SU-DHL-6 (cell line): ENCODE measurements at regions not wholly inside any gene's neighbourhood (a gene's known extent, or its start where the extent isn't known, plus 50 kb on each side); places are given as distances from the start of the nearest gene placed in this dataset.

Source experiments
- H2AFZ ChIP-seq: fragments of 200-600 bp; sonication (generic); 2 replicates; pipeline ENCODE4 v1.6.1; 2014; ENCODE audit warnings: low read depth, mild to moderate bottlenecking, moderate library complexity, mixed read lengths, antibody characterized with exemption, low read length; ENCODE audit not compliant: severe bottlenecking
- H3F3A ChIP-seq: fragments of 200-600 bp; shearing (Covaris generic); 2 replicates; pipeline ENCODE4 v1.6.0; 2016; ENCODE audit warnings: antibody characterized with exemption, mild to moderate bottlenecking; ENCODE audit not compliant: insufficient read depth
- H3K27ac ChIP-seq: fragments of 200-600 bp; sonication (generic); 2 replicates; pipeline ENCODE4 v1.5.1; 2016; ENCODE audit warnings: low read depth, mild to moderate bottlenecking, low read length, moderate library complexity, mixed read lengths
- H3K27me3 ChIP-seq: fragments of 200-600 bp; sonication (generic), shearing (Covaris generic); 2 replicates; pipeline ENCODE4 v1.6.0; 2014; ENCODE audit warnings: mild to moderate bottlenecking, low read length
- H3K36me3 ChIP-seq: fragments of 200-600 bp; sonication (generic); 2 replicates; pipeline ENCODE4 v1.6.1; 2014; ENCODE audit warnings: mild to moderate bottlenecking, low read length, mixed read lengths
- H3K4me2 ChIP-seq: fragments of 300-600, 200-600 bp; shearing (Covaris generic), sonication (generic); 2 replicates; pipeline ENCODE4 v1.6.0; 2014; ENCODE audit warnings: low read length, low read depth, mild to moderate bottlenecking; ENCODE audit not compliant: poor library complexity, severe bottlenecking
- H3K4me3 ChIP-seq: fragments of 200-600 bp; sonication (generic); 2 replicates; pipeline ENCODE4 v1.5.1; 2014; ENCODE audit warnings: antibody characterized with exemption, low read length, mild to moderate bottlenecking, mixed read lengths; ENCODE audit not compliant: insufficient read depth, poor library complexity, severe bottlenecking
- H3K79me2 ChIP-seq: fragments of 200-600 bp; sonication (generic); 2 replicates; pipeline ENCODE4 v1.6.1; 2014; ENCODE audit warnings: mild to moderate bottlenecking, low read length, moderate library complexity; ENCODE audit not compliant: insufficient read depth
- H3K9ac ChIP-seq: fragments of 200-600 bp; sonication (generic); 2 replicates; pipeline ENCODE4 v1.7.0; 2014; ENCODE audit warnings: mild to moderate bottlenecking, low read length
- H3K9me2 ChIP-seq: fragments of 200-600 bp; sonication (generic); replicated peaks from 2 replicates; pipeline ENCODE4 v1.6.1; 2014; ENCODE audit warnings: low read length; ENCODE audit not compliant: insufficient read depth
- H3K9me3 ChIP-seq: fragments of 200-600 bp; sonication (generic); 2 replicates; pipeline ENCODE4 v1.6.1; 2014; ENCODE audit warnings: low read length, mixed read lengths; ENCODE audit not compliant: insufficient read depth
- H4K20me1 ChIP-seq: fragments of 200-600 bp; sonication (generic); 2 replicates; pipeline ENCODE4 v1.6.1; 2014; ENCODE audit warnings: low read depth, mild to moderate bottlenecking, antibody characterized with exemption, low read length, moderate library complexity, mixed read lengths
- CTCF ChIP-seq: fragments of 200-600 bp; sonication (generic); IDR thresholded peaks from one replicate; pipeline ENCODE4 v1.5.1; 2017; ENCODE audit warnings: antibody characterized with exemption, mild to moderate bottlenecking, low read length, moderate library complexity; ENCODE audit not compliant: insufficient read depth, poor library complexity, severe bottlenecking
- EZH2phosphoT487 ChIP-seq: fragments of 200-600 bp; sonication (generic), shearing (Covaris generic); conservative IDR thresholded peaks from 2 replicates; pipeline ENCODE4 v1.6.1; 2018; ENCODE audit warnings: mild to moderate bottlenecking, antibody characterized with exemption, low read length, moderate library complexity, mixed read lengths

DNA sequence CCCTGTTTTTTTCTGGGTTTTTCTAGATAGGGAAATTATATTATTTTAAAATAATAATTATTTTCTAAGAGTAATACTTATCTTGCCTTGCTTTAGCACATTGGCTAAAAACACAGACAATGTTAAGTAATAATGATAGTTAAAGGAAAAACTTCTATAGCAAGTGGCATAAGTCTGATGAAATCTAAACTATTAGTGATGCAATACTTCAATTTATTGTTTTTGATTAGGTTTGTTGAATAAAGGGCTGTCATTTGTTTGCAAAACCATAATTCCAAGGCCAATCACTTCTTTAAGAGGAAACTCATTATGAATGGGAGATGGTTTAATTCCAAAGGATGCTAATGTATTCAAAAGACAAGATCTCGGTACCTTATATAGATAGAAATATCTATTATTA is 293.8 kb upstream of the FBXL7 start:
- H3K4me3 ChIP-seq = no peak overlapping the region
- TF ChIP-seq EZH2phosphoT487 (no peak), CTCF (no peak)
- H3K27ac ChIP-seq = no peak overlapping the region
- H3F3A ChIP-seq = no peaks in the 10 kb centered on the region
- no peak overlapping the region for H3K9ac ChIP-seq
- no peak overlapping the region for H2AFZ ChIP-seq
- no peaks in the 10 kb centered on the region for H4K20me1 ChIP-seq
- no peaks in the 10 kb centered on the region for H3K79me2 ChIP-seq
- H3K27me3 ChIP-seq = no peaks in the 10 kb centered on the region
- H3K4me2 ChIP-seq = no peak overlapping the region
- no peaks in the 10 kb centered on the region for H3K36me3 ChIP-seq
- no peaks in the 10 kb centered on the region for H3K9me3 ChIP-seq
- no peaks in the 10 kb centered on the region for H3K9me2 ChIP-seq

GRCh38 chr5:15203376-15203775 is 296.6 kb upstream of the FBXL7 start:
- H3K27ac ChIP-seq = no peak overlapping the region
- H3K4me3 ChIP-seq = no peak overlapping the region
- H4K20me1 ChIP-seq = no peaks in the 10 kb centered on the region
- no peaks in the 10 kb centered on the region for H3K9me3 ChIP-seq
- no peak overlapping the region for H3K9ac ChIP-seq
- no peak overlapping the region for H2AFZ ChIP-seq
- no peak overlapping the region for H3K4me2 ChIP-seq
- no peaks in the 10 kb centered on the region for H3K36me3 ChIP-seq
- no peaks in the 10 kb centered on the region for H3F3A ChIP-seq
- H3K9me2 ChIP-seq = no peaks in the 10 kb centered on the region
- no peaks in the 10 kb centered on the region for H3K79me2 ChIP-seq
- TF ChIP-seq CTCF = no peak
- TF ChIP-seq EZH2phosphoT487 = no peak
- H3K27me3 ChIP-seq = no peaks in the 10 kb centered on the region

DNA sequence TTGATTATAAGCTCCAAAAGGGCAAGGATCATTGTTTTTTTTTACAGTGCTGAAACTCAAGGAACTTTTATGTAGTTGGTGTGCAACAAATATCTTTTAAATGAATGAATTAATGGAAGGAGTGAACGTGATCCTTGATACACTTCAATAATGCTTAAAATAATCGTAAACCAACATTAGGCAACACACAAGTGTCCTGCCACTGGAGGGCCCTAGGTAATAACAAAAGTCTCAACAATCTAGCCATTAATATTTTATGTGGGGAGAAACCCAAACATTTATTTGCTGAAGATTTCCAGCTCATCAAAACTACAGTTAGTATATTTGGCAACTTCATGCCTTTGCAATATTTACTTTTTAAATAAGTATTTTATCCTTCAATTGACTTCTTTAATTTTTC is 309.0 kb upstream of the FBXL7 start:
- TF ChIP-seq EZH2phosphoT487 (no peak), CTCF (no peak)
- Histone ChIP-seq H4K20me1 (no peaks in the 10 kb centered on the region), H3K79me2 (no peaks in the 10 kb centered on the region), H3K9ac (no peak overlapping the region), H3K27ac (no peak overlapping the region), H2AFZ (no peak overlapping the region), H3F3A (no peaks in the 10 kb centered on the region), H3K9me3 (no peaks in the 10 kb centered on the region), H3K4me3 (no peak overlapping the region), H3K27me3 (no peaks in the 10 kb centered on the region), H3K4me2 (no peak overlapping the region), H3K36me3 (no peaks in the 10 kb centered on the region), H3K9me2 (no peaks in the 10 kb centered on the region)

- Histone ChIP-seq H3K4me3 (no peak overlapping the region), H2AFZ (no peak overlapping the region), H3K27ac (no peak overlapping the region), H3F3A (no peaks in the 10 kb centered on the region), H3K79me2 (no peaks in the 10 kb centered on the region), H3K9me3 (no peaks in the 10 kb centered on the region), H3K9me2 (no peaks in the 10 kb centered on the region), H3K4me2 (no peak overlapping the region), H4K20me1 (no peaks in the 10 kb centered on the region), H3K9ac (no peak overlapping the region), H3K27me3 (no peaks in the 10 kb centered on the region), H3K36me3 (no peaks in the 10 kb centered on the region)
- TF ChIP-seq EZH2phosphoT487 = no peak
- TF ChIP-seq CTCF = no peak
These were observed 311.9 kb upstream of the ANKH start for GRCh38 chr5:15183520-15183919.
